ENCODE measurements at regions not wholly inside any gene's neighbourhood (a gene's known extent, or its start where the extent isn't known, plus 50 kb on each side); places are given as distances from the start of the nearest gene placed in this dataset.

DNA sequence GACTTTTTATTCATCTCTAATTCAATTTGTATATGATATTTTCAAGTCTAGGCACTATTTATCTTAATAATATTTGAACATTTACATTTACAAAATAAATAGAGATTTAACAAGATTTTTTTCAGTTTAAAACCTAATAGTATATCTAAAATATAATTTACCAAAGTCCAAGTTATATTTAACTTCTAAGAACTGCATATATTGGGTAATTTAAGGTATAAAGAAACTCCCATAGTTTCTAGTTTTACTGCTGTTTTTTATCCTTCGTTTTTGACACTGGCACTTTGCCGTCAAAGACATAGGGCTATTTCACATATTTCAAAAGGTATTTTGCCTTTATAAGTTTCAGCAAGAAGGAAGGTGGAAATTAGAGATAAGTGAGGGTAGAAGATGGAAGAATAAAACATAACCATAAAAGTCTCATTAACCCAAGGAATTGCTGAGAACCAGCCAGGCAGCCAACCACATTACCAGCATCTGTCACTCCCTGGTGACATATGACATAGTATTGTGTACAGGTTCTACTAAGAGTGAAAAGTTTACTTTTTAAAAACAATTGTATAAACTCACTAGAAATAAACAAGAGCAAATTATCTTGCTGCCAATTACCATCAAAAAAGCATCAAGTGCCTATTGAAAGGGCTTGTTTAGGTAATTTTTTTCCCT lies 251.5 kb downstream of the NSUN3 start:
- H3K4me1 Mint-ChIP-seq (ENCODE audit: low read depth): no peaks in the 10 kb centered on the region
- TF ChIP-seq, protein P1, sequence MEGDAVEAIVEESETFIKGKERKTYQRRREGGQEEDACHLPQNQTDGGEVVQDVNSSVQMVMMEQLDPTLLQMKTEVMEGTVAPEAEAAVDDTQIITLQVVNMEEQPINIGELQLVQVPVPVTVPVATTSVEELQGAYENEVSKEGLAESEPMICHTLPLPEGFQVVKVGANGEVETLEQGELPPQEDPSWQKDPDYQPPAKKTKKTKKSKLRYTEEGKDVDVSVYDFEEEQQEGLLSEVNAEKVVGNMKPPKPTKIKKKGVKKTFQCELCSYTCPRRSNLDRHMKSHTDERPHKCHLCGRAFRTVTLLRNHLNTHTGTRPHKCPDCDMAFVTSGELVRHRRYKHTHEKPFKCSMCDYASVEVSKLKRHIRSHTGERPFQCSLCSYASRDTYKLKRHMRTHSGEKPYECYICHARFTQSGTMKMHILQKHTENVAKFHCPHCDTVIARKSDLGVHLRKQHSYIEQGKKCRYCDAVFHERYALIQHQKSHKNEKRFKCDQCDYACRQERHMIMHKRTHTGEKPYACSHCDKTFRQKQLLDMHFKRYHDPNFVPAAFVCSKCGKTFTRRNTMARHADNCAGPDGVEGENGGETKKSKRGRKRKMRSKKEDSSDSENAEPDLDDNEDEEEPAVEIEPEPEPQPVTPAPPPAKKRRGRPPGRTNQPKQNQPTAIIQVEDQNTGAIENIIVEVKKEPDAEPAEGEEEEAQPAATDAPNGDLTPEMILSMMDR (IDR thresholded peaks at IDR 0.05): no peak
- no peaks in the 10 kb centered on the region for H3K36me3 Mint-ChIP-seq (ENCODE audit: low read depth)
- no peaks in the 10 kb centered on the region for H3K9me3 Mint-ChIP-seq
- no peak overlapping the region for H3K4me3 Mint-ChIP-seq
- no peak for DNase-seq
- H3K27ac Mint-ChIP-seq: no peak overlapping the region
- H3K27me3 Mint-ChIP-seq (ENCODE audit: insufficient read depth): no peaks in the 10 kb centered on the region

DNA sequence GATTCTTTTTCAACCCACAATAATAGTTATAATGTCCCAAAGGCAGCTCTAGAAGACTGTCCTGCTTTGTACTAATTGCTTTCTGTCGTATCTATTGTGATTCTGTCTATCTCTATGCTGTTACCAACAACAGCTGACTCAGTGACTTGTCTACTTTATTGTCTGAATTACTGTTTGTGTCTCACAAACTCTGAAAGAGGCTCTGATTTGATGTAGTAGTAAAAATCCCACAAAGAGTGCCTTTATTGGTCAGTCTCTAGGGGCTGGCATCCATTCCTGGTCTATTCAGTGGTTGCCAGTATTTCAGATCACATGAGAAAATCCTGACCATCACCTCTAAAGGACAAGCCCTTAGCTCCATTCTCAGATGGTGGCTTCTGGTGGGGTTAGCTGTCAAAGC lies 254.2 kb downstream of the NSUN3 start:
- no peak for DNase-seq
- Mint-ChIP-seq H3K4me3 (no peak overlapping the region), H3K4me1 (ENCODE audit: low read depth) (no peaks in the 10 kb centered on the region), H3K27me3 (ENCODE audit: insufficient read depth) (no peaks in the 10 kb centered on the region), H3K27ac (no peak overlapping the region), H3K9me3 (no peaks in the 10 kb centered on the region), H3K36me3 (ENCODE audit: low read depth) (no peaks in the 10 kb centered on the region)
- TF ChIP-seq, protein P1 (IDR thresholded peaks at IDR 0.05): no peak

DNA sequence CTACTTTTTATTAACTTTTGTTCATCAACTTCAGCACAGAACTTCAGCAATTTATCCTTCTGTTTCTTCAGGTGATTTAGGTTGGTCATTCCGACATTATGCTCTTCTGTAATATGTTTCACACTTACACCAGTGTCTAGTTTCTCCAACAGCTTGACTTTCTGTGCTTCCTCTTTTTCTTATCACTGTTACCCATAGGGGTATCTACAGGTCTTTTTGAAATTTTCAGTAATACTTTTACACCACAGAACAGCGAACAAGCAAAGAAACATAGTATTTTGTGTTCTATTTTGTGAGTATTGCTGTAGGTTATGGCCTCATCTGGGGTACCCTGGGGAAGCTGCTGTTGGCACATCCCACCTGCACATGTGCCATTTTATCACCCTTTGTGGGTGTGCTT lies 260.7 kb downstream of the NSUN3 start:
- Mint-ChIP-seq H3K4me1 (ENCODE audit: low read depth) (no peaks in the 10 kb centered on the region), H3K27me3 (ENCODE audit: insufficient read depth) (no peaks in the 10 kb centered on the region), H3K9me3 (0 out of 2 replicates have a peak, but pooled peaks cover 4% of the 10 kb centered on the region), H3K36me3 (ENCODE audit: low read depth) (no peaks in the 10 kb centered on the region), H3K4me3 (no peak overlapping the region), H3K27ac (no peak overlapping the region)
- DNase-seq: no peak
- TF ChIP-seq, protein P1 (IDR thresholded peaks at IDR 0.05): no peak

DNA sequence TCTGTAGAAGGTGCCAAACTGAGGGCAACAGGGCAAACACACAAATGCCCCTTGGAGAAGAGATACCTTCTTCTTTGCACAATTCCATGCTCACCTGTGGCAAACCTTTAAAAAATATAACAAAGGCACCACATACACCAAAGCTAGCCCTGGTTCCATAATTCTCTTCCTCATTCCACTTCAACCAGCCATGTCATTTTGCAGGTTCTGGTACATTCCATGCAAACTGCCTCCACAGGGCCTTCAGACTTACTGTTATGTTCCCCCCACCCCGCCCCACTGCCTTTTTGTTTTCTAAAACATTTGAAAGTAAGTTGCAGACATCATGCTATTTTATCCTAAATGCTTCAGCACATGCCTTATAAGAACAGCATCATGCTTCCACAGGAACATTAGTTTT lies 269.0 kb downstream of the NSUN3 start:
- Mint-ChIP-seq H3K27ac (no peak overlapping the region), H3K27me3 (ENCODE audit: insufficient read depth) (no peaks in the 10 kb centered on the region), H3K36me3 (ENCODE audit: low read depth) (no peaks in the 10 kb centered on the region), H3K9me3 (no peaks in the 10 kb centered on the region), H3K4me1 (ENCODE audit: low read depth) (no peaks in the 10 kb centered on the region), H3K4me3 (no peak overlapping the region)
- DNase-seq: no peak
- TF ChIP-seq, protein P1 (IDR thresholded peaks at IDR 0.05): no peak

DNA sequence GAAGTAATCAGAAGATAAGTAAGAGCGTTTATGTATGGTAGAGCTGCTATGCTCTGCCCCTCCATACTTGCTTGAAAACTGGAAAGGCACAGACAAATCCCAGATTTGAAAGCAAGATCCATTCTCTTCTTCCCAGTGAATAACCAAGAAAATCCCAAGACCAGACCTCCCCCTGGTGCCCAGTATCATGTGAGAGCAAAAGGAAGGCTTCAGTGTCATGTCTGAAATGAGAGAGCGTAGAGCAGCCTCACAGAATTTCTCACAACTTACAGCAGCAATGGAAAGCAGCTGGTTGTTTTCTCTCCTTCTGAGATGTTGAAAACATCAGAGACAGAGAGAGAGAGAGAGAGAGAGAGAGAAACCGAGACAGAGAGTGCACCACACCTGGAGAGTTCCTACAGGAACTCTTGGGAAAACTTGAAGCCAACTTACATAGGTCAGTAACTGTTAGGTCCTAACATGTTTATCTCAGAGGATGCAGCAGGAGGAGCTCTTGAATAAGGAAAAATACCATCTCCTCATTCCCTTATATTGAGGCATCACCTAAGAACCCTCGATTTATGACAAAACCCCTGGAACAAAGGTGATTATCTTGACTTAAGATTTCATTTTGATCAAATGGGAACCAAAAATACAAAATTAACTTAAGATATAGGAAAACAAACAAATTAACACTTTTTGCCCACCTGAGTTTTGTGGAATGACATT lies 273.3 kb downstream of the NSUN3 start:
- TF ChIP-seq, protein P1 (IDR thresholded peaks at IDR 0.05): peak; percentile 61
- Mint-ChIP-seq H3K27ac (no peak overlapping the region), H3K27me3 (ENCODE audit: insufficient read depth) (no peaks in the 10 kb centered on the region; the same call in 1 of the 2 replicates), H3K36me3 (ENCODE audit: low read depth) (no peaks in the 10 kb centered on the region), H3K9me3 (no peaks in the 10 kb centered on the region), H3K4me3 (no peak overlapping the region), H3K4me1 (ENCODE audit: low read depth) (no peaks in the 10 kb centered on the region)
- peak; percentile 18 for DNase-seq

All from HFFc6 (cell line).